ENCODE measurements at regions not wholly inside any gene's neighbourhood (a gene's known extent, or its start where the extent isn't known, plus 50 kb on each side); places are given as distances from the start of the nearest gene placed in this dataset.

DNA sequence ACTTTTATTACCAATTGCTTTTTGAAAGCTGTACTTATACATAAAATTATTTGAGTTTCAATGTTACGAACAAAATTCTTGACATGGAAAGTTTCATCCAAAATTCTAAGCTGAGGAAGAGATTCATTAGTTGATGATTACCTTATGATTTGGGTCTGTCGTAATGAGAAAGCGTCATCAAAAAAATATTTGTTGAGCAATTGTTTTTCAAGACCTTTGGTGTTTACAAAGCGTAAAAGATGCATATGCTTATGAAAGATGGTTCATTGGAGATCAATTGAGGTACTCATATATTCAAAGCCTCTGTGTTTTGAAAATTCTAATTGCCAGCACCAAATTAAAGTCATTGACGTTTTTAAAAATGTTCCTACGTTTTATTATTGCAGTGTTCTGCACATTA is 110.5 kb upstream of the DOK5 start:
- no peak for DNase-seq

DNA sequence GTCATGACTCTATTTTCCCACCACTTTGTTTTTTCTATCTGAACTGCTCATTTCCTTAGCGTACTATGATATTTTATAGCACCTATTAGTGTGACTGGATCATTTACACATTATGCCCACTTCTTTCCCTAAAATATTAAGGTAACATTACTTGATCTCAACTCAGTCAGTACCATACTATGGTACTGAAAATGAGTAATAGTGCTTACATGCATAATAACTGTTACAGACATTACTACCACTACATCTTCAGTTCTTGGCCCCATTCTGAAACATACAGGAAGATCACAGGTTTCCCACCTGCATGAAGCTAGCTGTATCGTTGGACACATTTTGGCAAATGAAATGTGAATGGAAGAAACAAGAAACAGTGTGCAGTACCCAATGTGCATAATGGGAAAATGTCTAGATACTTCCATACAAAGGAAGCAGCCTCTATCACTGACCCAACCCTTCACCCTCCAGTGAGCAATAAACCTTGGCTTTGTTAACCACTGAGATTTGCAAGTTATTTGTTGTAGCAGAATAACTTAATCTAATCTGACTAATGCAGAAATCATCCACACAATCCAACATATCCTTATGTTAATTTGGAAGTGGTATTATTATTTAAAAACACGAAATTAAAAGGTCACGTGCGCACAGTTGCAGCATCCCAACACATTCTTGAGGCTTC is 108.6 kb upstream of the DOK5 start:
- no peak for DNase-seq

DNA sequence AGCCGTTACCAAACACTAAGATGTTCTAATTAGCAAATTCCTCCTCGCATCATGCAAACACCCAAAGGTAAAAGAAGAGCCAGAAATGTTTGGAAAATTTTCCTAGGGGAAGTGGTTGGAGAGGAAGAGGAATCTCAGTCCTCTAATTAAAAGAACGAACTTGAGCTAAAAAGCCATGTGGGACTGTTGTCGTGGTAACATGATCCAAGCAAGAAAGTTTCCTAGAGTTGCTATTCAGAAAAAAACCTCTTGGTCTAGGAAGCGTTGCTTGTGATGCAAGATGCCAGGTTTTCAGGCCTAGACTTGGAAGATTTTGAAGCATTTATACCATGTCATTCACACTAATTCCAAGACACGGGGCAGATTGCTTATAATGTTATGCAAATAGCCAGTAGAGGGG is 106.8 kb upstream of the DOK5 start:
- no peak for DNase-seq

DNA sequence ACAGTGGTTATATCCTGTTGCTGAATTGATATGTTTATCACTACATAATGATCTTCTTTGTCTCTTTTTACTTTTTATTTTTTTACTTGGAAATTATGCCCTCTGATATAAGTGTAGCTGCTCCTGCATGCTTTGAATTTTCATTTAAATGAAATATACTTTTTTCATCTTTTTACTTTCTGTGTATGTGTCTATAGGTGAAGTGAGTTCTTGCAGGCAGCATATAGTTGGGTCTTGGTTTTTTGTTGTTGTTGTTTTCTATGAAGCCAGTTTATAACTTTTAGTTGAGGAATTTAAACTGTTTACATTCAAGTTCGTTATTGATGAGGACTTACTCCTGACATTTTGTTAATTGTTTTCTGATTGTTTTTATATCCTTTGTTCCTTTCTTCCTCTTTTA is 103.1 kb upstream of the DOK5 start:
- no peak for DNase-seq

DNA sequence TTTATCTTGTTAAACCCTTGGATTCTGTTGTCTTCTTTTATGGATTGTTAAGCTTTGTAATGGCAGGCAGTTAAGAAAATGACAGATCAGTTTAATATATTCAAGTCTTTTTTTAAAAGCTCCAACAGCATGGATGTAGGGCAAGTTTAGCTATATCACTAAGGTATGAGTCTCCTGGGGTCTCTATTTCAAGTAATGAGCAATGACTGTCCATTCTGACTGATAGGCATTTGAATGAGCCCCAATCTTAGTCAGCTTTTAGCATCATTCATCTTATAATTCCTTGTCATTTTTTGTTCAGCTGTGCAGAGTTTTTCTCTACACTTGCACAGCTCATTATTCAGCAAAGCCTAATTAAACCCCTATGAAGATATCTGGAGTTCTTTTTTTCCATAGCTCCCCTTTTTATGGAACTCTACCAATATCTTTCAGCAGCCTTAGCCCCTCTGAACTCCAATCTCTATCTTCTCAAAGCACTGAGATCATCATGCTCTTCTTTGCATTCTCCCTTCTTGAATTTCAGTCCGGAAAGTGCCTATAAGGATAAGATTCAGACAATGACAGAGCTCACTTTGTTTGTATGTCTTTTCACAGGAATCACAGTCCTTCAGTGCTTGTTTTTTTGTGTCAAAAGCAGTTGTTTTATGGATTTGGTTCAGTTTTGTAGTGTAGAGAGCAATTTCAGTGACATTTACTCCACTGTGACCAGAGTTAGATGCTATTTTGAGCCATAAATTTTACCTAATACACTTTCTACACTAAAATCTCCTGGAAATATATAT is 97.2 kb upstream of the DOK5 start:
- no peak for DNase-seq

DNA sequence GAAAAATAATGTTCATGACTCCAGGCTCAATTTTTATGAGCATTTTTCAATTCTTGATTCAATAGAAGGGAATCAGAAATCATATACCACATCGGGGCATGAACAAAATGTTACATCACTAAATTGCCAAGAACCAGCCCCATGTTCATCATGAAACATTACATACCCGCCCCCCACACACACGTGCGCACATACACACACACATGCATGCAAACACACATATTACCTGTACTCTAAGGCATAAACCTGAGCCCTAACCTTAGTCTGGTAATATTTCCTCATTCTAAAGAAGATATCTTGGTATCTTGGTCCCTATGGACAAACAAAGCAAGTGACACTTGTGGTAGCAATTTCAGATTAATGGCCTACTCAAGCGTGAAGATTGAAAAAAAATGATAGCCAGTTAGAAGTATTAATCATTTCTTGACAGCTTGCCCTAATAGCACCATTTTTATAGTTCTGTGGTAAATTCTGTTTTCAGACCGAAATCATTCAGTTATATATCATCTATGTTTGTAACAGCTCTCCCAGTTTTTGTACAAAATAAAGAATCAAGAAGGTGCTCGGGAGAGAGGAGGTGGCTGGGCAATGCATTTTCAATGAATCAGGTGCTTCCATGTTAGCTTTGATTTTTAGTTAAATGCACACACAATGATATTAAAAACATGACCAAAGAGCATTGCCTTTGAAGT is 95.4 kb upstream of the DOK5 start:
- no peak for DNase-seq

DNA sequence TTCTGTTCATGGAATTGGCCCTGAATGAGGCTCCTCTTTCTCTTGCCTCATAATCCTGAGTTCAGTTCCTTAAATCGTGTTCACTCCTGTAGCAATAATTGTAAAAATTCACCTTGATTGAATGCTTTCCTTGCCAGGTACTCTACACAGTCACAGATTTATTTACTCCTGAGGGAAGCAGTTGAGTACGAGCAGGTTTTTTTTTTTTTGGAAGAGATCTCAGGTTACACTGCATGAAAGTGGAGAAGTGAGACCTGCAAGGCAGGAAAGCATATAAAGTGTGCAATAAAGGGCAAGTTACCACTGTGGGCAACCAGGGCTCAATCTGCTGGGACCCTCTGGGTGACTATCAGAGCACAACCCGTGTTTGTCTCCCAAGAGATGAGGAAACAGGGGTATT is 93.0 kb upstream of the DOK5 start:
- no peak for DNase-seq

DNA sequence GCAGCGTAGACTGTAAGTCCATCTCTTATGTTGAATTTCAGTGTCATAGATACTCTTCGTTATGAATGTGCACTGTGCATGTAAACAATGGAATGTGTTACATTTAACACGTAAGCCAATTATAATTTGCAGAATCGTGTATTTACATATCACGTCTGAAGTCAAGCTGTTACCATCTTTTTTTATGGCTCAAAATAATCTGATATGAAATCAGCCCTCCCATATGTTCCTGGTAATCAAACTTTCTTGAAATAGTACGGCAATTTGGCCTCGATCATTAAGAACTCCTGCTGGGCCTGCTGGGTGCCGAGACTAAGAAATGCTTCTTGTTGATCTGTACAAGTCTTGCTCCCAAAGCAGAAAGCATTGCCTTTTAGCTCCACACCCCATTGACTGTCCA is 89.6 kb upstream of the DOK5 start:
- no peak for DNase-seq

DNA sequence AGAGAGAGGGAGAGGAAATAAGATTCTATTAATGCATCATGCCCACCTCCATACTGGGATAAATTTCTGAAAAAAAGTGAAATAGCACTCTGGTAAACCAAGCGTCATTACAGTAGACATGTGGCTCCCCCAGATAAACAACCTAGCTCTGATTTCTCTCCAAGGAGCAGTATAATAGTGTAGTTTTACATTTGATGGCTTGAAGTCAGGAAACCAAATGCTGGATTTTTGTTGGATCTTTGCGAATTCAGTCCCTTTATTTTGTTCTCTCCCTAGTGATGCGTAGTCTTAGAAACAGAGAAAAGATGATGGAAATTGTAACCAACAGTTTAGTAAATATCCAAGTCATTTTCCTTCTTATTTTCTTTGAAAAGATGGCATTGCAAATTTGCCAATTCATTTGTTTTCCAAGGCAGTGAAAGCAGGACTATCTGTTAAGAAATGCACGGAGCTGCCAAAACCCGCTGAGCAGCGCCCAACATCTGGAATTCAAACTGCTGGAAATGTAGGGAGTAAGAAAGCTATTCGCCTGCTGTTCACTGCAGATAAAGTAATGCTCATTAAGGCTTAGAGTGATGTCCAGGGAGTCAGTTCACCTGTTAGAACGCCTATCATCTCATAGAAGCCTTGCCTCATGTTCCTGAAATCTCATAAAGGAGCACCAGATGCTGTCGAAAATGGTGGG is 85.7 kb upstream of the DOK5 start:
- peak; percentile 32 for DNase-seq

DNA sequence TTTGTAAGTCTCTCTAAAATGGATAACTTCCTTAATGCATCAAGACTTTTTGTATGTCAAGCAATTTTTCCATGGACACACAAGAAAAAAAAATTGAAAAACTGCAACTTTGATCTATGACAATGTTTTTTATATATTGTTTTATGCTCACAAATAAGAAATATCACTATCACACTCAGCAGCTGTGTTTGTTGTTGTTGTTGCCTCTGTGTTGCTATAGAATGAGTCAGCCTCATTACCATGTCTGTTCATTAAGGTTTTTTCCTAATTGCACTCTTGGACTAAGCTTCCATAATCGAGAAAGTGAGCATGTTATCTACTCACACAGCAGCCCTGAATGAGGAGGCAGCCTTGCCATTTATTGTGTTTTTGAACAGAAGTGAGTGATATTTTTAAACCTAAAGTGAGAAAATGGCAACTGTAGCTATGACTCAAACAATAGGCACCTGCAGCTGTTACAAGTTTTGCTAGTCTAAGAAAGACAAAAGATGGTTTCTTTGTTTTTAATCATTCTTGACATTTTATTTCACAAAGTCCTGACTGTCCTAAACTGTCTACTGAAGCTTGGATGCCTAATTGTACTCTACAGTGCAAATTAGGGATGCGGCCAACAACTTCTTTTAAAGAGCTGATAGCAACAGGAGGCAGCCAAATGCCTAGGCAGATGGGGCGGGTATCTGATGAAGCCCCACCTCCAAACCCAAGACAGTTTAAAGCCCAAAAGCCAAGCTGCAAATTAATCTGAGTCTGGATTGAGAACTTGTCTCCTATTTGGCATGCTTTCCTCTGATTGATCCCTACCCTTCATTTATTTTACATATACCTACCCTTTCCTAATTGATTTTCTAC is 77.9 kb upstream of the DOK5 start:
- no peak for DNase-seq

DNA sequence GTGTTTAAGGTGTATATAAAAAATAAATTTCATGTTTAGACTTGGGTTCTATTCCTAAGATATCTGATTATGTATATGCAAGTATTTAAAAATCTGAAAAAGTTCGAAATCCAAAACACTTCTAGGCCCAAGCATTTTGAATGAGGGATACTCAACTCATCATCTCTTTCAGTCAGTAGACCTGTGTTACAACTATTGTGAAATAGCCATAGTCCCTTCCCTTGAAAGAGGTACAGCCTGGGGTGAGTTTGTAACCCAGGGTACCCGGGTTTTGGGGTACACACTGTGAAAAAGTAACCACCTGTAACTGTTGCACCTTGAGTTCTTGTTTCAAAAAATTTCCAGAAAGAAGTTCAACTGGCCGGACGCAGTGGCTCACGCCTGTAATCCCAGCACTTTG is 76.6 kb upstream of the DOK5 start:
- no peak for DNase-seq

DNA sequence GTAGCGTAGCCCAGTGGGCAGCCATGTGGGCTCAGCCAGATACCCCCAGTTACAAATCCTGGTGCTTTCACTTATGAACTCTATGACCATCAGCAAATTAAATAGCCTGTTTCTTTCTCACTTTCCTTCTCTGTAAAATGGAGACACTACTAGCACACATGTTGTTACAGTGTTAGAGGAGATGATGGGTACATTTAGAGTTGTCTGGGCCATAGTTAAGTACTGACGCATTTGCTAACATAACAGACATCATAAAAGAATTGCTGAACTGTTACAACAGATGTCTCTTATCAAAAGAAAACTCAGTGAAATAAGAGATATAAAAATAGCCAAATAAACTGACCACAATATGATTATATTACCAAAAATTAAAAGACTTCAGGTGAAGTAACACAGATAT is 69.9 kb upstream of the DOK5 start:
- no peak for DNase-seq

DNA sequence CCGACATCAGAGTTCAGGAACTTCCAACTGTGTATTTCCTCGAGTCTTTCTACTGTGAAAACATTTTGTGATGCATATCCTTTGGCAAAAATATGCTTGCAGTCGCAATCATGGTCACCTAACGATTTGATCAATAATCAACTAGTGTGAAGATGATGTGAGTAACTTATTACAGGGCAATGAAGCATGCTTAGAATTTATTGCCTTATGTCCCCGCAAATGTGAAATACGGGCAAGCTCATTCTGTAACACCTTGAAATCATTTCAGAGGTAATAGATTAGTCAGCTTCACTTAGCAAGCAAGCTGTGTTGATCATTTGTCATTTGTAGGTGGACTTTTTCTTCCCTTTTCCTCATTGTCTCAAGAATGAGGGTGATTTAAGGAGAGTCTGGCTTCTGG is 67.9 kb upstream of the DOK5 start:
- DNase-seq: no peak

DNA sequence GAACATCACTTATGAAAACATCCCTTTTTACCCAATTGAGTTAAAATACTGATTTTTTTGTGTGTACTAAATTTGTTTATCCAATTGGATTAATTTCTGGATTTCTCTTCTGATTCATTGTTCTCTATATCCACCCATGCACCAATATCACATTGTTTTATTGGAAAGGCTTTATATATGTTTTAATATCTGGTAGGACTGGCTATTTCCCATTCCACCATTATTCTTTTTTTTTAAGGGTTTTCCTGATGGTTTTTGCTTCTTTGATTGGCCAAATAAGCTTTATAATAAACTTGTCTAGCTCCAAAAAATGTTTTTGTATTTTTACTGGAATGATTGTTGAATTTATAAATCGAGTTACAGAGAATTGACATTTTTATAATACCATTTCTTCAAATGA is 59.4 kb upstream of the DOK5 start:
- DNase-seq: no peak

DNA sequence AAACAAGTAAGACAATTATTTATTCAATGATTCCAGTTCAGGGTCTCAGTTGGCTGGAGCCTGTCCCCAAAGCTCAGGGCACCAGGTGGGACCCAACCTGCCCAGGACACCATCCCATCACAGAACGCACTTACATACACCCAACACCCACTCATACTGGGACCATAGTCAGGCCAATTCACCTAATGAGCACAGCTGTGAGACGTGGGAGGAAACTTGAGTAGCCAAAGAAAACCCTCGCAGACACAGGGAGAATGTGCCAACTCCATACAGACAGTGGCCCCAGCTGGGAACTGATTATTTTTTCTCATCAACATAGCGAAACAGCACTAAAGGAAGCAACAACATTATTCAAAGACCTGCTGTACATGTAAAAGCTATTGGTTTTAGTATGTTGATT is 58.6 kb upstream of the DOK5 start:
- DNase-seq: no peak

DNA sequence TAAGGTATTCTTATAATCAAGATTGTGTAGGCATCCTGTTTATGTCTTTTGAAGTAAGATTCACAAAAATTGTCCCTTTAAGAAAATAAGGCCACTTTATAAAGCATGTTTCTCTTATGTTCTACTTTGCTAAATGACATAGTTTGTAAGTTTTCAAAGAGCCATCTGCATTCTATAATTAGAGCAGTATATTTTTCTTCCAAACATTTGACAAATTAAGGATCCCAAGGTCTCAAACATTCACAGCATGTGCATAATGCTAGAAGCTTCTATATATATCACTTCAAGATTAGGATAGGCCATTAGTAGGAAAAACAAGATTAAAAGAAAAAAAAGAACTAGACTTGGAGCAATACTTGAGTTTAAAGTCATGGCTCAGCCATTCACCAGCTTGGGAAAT is 55.9 kb upstream of the DOK5 start:
- no peak for DNase-seq
